ENCODE measurements at regions not wholly inside any gene's neighbourhood (a gene's known extent, or its start where the extent isn't known, plus 50 kb on each side); places are given as distances from the start of the nearest gene placed in this dataset.

DNA sequence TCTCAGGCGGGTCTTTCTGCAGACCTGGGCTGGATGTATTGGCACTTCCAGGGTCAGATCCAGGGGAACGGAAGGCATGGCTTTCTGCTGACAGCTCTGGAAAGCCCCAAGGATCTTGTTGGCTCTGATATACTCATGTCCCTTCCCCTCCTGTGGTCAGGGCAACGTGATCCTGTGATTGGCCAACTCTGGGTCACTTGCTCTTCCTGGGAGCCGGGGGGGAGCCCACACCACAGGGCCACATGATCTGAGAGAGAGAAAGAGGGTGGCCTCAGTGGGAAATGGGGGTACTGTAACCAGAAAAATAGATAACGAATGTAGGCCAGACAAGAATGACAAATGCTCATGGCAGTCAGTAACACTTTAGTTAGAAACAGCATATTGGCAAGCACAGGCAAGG, 223.0 kb downstream of the NFATC2 start (continued):
- 0 out of 2 replicates have a peak, but pooled peaks have one; percentile 9 for TF ChIP-seq MGA (IDR thresholded peaks at IDR 0.05)
- TF ChIP-seq SRF (CRISPR knock-in tag; IDR thresholded peaks at IDR 0.05), result no peak
- TF ChIP-seq ZNF589 (CRISPR knock-in tag; IDR thresholded peaks at IDR 0.05; ENCODE audit: low read depth), result peak; percentile 77; the same call in 1 of the 2 replicates
- TF ChIP-seq DACH1 (IDR thresholded peaks at IDR 0.05; ENCODE audit: partially characterized antibody), result no peak
- no peak for TF ChIP-seq DEAF1 (CRISPR knock-in tag; IDR thresholded peaks at IDR 0.05)
- TF ChIP-seq PCBP2 (IDR thresholded peaks at IDR 0.05; ENCODE audit: low read depth, low read length, poor library complexity, severe bottlenecking), result no peak
- no peak for TF ChIP-seq ZNF699 (CRISPR knock-in tag; IDR thresholded peaks at IDR 0.05; ENCODE audit: insufficient replicate concordance)
- TF ChIP-seq ELF4 (CRISPR knock-in tag; IDR thresholded peaks at IDR 0.05), result no peak
- no peak for TF ChIP-seq HDAC8 (tag; IDR thresholded peaks at IDR 0.05)
- no peak for TF ChIP-seq FOXO4 (CRISPR knock-in tag; IDR thresholded peaks at IDR 0.05)
- TF ChIP-seq USF1 (CRISPR knock-in tag; IDR thresholded peaks at IDR 0.05), result 0 out of 2 replicates have a peak, but pooled peaks have one; percentile 44
- TF ChIP-seq ZNF696 (CRISPR knock-in tag; conservative IDR thresholded peaks at IDR 0.05), result no peak
- no peak for TF ChIP-seq TAF15 (IDR thresholded peaks at IDR 0.05; ENCODE audit: low read depth, low read length)

Data from K562 (cell line).